HEK293 (cell line): ENCODE measurements at regions not wholly inside any gene's neighbourhood (a gene's known extent, or its start where the extent isn't known, plus 50 kb on each side); places are given as distances from the start of the nearest gene placed in this dataset.

Source experiments
- CTCF ChIA-PET: fragments of 350-600 bp; formaldehyde crosslinking; extraction: SDS; loops from one replicate; lab custom pipeline; 2021; ENCODE audit warnings: antibody characterized with exemption; lab: Yijun Ruan, JAX
- POLR2A ChIA-PET: fragments of 300-600 bp; formaldehyde crosslinking; extraction: SDS; loops from one replicate; lab custom pipeline; 2020; ENCODE audit warnings: antibody characterized with exemption, inconsistent platforms; lab: Yijun Ruan, JAX
- H3K27ac ChIP-seq: fragments of 200-500 bp; sonication (Bioruptor generic); 2 replicates; pipeline ENCODE4 v1.5.1; 2014; ENCODE audit warnings: low read depth, low read length, control low read depth, inconsistent platforms; ENCODE audit errors: extremely low read depth
- H3K36me3 ChIP-seq, 2 experiments: fragments of 200-500 bp in 1 of 2; sonication (Bioruptor generic) in 1 of 2; 1 replicate in 1 of 2; 2 replicates in 1 of 2; pipeline ENCODE4 v1.5.1; 2014 to 2017; ENCODE audit warnings: inconsistent platforms in 2 of 2, low read length in 2 of 2; ENCODE audit not compliant: control insufficient read depth in 2 of 2, insufficient read depth in 1 of 2
- H3K4me1 ChIP-seq: fragments of 200-500 bp; sonication (Bioruptor generic); 2 replicates; pipeline ENCODE4 v1.5.1; 2014; ENCODE audit warnings: mild to moderate bottlenecking, low read length, inconsistent platforms; ENCODE audit not compliant: control insufficient read depth, insufficient read depth
- H3K4me3 ChIP-seq: 2 replicates; pipeline ENCODE4 v1.5.1; 2011; ENCODE audit warnings: low read depth, mild to moderate bottlenecking, control low read depth, low read length, moderate library complexity
- H3K9me3 ChIP-seq: fragments of 200-500 bp; sonication (Bioruptor generic); 2 replicates; pipeline ENCODE4 v1.5.1; 2014; ENCODE audit warnings: low read depth, low read length, inconsistent platforms; ENCODE audit not compliant: control insufficient read depth, insufficient read depth
- FEZF1 ChIP-seq: fragments of 450-650 bp; formaldehyde crosslinking; IDR thresholded peaks from 2 replicates; pipeline ENCODE4 v1.5.1; 2016; ENCODE audit warnings: missing biosample characterization, missing genetic modification characterization
- OSR2 ChIP-seq: fragments of 450-650 bp; formaldehyde crosslinking; IDR thresholded peaks from 2 replicates; pipeline ENCODE4 v1.5.1; 2016; ENCODE audit warnings: missing biosample characterization, missing genetic modification characterization
- RBAK ChIP-seq: fragments of 450-650 bp; formaldehyde crosslinking; IDR thresholded peaks from 2 replicates; pipeline ENCODE4 v1.5.1; 2016; ENCODE audit warnings: missing biosample characterization, missing genetic modification characterization
- SALL2 ChIP-seq: fragments of 450-650 bp; formaldehyde crosslinking; IDR thresholded peaks from 2 replicates; pipeline ENCODE4 v1.5.0; 2017; ENCODE audit warnings: missing biosample characterization, mild to moderate bottlenecking, missing genetic modification characterization, borderline replicate concordance
- SP2 ChIP-seq: fragments of 450-650 bp; formaldehyde crosslinking; IDR thresholded peaks from 2 replicates; pipeline ENCODE4 v1.5.1; 2016; ENCODE audit warnings: missing biosample characterization, missing genetic modification characterization
- ZFP3 ChIP-seq: fragments of 450-650 bp; formaldehyde crosslinking; IDR thresholded peaks from 2 replicates; pipeline ENCODE4 v1.5.1; 2016; ENCODE audit warnings: low read depth, missing biosample characterization, missing genetic modification characterization
- ZFP41 ChIP-seq: fragments of 450-650 bp; formaldehyde crosslinking; IDR thresholded peaks from 2 replicates; pipeline ENCODE4 v1.5.1; 2016; ENCODE audit warnings: missing biosample characterization, missing genetic modification characterization, borderline replicate concordance
- ZFP69B ChIP-seq: fragments of 450-650 bp; formaldehyde crosslinking; IDR thresholded peaks from 2 replicates; pipeline ENCODE4 v1.5.1; 2016; ENCODE audit warnings: missing biosample characterization, missing genetic modification characterization
- ZNF114 ChIP-seq: fragments of 450-650 bp; formaldehyde crosslinking; IDR thresholded peaks from 2 replicates; pipeline ENCODE4 v1.5.0; 2017; ENCODE audit warnings: missing biosample characterization, missing genetic modification characterization
- ZNF169 ChIP-seq: fragments of 450-650 bp; formaldehyde crosslinking; IDR thresholded peaks from 2 replicates; pipeline ENCODE4 v1.5.1; 2016; ENCODE audit warnings: missing biosample characterization, missing genetic modification characterization
- ZNF175 ChIP-seq: fragments of 450-650 bp; formaldehyde crosslinking; IDR thresholded peaks from 2 replicates; pipeline ENCODE4 v1.5.1; 2016; ENCODE audit warnings: missing biosample characterization, missing genetic modification characterization
- ZNF202 ChIP-seq: fragments of 450-650 bp; formaldehyde crosslinking; IDR thresholded peaks from 2 replicates; pipeline ENCODE4 v1.5.1; 2016; ENCODE audit warnings: missing biosample characterization, missing genetic modification characterization, borderline replicate concordance
- ZNF248 ChIP-seq: fragments of 450-650 bp; formaldehyde crosslinking; IDR thresholded peaks from 2 replicates; pipeline ENCODE4 v1.5.1; 2017; ENCODE audit warnings: missing biosample characterization, missing genetic modification characterization
- ZNF302 ChIP-seq: fragments of 450-650 bp; formaldehyde crosslinking; IDR thresholded peaks from 2 replicates; pipeline ENCODE4 v1.5.1; 2016; ENCODE audit warnings: missing biosample characterization, missing genetic modification characterization, low read depth
- ZNF341 ChIP-seq: fragments of 450-650 bp; formaldehyde crosslinking; IDR thresholded peaks from 2 replicates; pipeline ENCODE4; 2016; ENCODE audit warnings: low read depth, missing biosample characterization, missing genetic modification characterization
- ZNF391 ChIP-seq: fragments of 450-650 bp; formaldehyde crosslinking; IDR thresholded peaks from 2 replicates; pipeline ENCODE4 v1.5.1; 2016; ENCODE audit warnings: low read depth, missing biosample characterization, missing genetic modification characterization, borderline replicate concordance
- ZNF423 ChIP-seq: fragments of 450-650 bp; formaldehyde crosslinking; IDR thresholded peaks from 2 replicates; pipeline ENCODE4 v1.5.1; 2016; ENCODE audit warnings: missing biosample characterization, missing genetic modification characterization
- ZNF48 ChIP-seq: fragments of 450-650 bp; formaldehyde crosslinking; IDR thresholded peaks from 2 replicates; pipeline ENCODE4 v1.5.1; 2016; ENCODE audit warnings: missing biosample characterization, missing genetic modification characterization
- ZNF521 ChIP-seq: fragments of 450-650 bp; formaldehyde crosslinking; IDR thresholded peaks from 2 replicates; pipeline ENCODE4 v1.5.1; 2017; ENCODE audit warnings: missing biosample characterization, mild to moderate bottlenecking, missing genetic modification characterization
- ZNF585B ChIP-seq: fragments of 450-650 bp; formaldehyde crosslinking; IDR thresholded peaks from 2 replicates; pipeline ENCODE4 v1.5.1; 2016; ENCODE audit warnings: missing biosample characterization, missing genetic modification characterization
- ZNF621 ChIP-seq: fragments of 450-650 bp; formaldehyde crosslinking; IDR thresholded peaks from 2 replicates; pipeline ENCODE4 v1.5.1; 2017; ENCODE audit warnings: missing biosample characterization, missing genetic modification characterization
- ZNF658 ChIP-seq: fragments of 450-650 bp; formaldehyde crosslinking; IDR thresholded peaks from 2 replicates; pipeline ENCODE4; 2016; ENCODE audit warnings: missing biosample characterization, missing genetic modification characterization
- ZNF76 ChIP-seq: fragments of 450-650 bp; formaldehyde crosslinking; IDR thresholded peaks from 2 replicates; pipeline ENCODE4; 2016; ENCODE audit warnings: low read depth, missing biosample characterization, missing genetic modification characterization, borderline replicate concordance
- ZNF791 ChIP-seq: fragments of 450-650 bp; formaldehyde crosslinking; IDR thresholded peaks from 2 replicates; pipeline ENCODE4 v1.5.1; 2016; ENCODE audit warnings: missing biosample characterization, missing genetic modification characterization
- ZXDB ChIP-seq: fragments of 450-650 bp; formaldehyde crosslinking; IDR thresholded peaks from 2 replicates; pipeline ENCODE4 v1.5.1; 2016; ENCODE audit warnings: missing biosample characterization, missing genetic modification characterization
- TF ChIP-seq, protein P1 (sequence below): fragments of 450-650 bp; formaldehyde crosslinking; IDR thresholded peaks from 2 replicates; pipeline ENCODE4 v1.5.1; 2016; ENCODE audit warnings: missing biosample characterization, missing genetic modification characterization
- TF ChIP-seq, protein P2 (sequence below): sonication (generic); formaldehyde crosslinking; IDR thresholded peaks from 2 replicates; pipeline ENCODE4 v1.8.1; 2022; ENCODE audit warnings: mild to moderate bottlenecking, moderate library complexity, missing genetic modification reagents
- TF ChIP-seq, protein P3 (sequence below): fragments of 450-650 bp; formaldehyde crosslinking; IDR thresholded peaks from 2 replicates; pipeline ENCODE4 v1.5.1; 2017; ENCODE audit warnings: missing biosample characterization, missing genetic modification characterization
- TF ChIP-seq, protein P4 (sequence below): fragments of 450-650 bp; formaldehyde crosslinking; IDR thresholded peaks from 2 replicates; pipeline ENCODE4 v1.5.1; 2016; ENCODE audit warnings: missing biosample characterization, missing genetic modification characterization, low read depth
- TF ChIP-seq, protein P5 (sequence below): fragments of 450-650 bp; formaldehyde crosslinking; IDR thresholded peaks from 2 replicates; pipeline ENCODE4 v1.5.1; 2016; ENCODE audit warnings: missing biosample characterization, missing genetic modification characterization

DNA sequence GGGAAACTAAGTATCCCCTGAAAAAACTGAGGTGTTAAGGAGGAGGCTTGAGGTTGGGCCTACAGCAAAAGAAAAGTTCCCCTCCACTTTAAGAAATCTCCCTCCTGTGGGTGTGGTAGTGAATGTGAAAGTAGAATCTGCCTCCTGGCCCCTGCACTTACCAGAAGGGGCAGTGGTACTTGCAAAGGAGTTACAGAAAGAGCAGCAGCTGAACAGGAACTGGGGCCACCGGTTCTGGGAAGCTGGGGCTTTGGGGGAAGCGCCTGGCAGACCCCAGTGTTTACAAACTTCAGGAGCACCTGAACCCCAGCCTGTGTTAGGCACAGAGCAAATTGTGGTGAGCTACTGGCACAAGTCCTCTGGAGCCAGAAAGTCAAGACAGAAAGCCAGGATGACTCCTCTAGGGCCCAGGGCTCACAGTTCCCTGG lies 250.2 kb upstream of the FGGY start (continued):
- TF ChIP-seq, protein P1, sequence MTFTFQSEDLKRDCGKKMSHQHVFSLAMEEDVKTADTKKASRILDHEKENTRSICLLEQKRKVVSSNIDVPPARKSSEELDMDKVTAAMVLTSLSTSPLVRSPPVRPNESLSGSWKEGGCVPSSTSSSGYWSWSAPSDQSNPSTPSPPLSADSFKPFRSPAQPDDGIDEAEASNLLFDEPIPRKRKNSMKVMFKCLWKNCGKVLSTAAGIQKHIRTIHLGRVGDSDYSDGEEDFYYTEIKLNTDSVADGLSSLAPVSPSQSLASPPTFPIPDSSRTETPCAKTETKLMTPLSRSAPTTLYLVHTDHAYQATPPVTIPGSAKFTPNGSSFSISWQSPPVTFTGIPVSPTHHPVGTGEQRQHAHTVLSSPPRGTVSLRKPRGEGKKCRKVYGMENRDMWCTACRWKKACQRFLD (tag by site-specific recombination) = no peak
- TF ChIP-seq, protein P2, sequence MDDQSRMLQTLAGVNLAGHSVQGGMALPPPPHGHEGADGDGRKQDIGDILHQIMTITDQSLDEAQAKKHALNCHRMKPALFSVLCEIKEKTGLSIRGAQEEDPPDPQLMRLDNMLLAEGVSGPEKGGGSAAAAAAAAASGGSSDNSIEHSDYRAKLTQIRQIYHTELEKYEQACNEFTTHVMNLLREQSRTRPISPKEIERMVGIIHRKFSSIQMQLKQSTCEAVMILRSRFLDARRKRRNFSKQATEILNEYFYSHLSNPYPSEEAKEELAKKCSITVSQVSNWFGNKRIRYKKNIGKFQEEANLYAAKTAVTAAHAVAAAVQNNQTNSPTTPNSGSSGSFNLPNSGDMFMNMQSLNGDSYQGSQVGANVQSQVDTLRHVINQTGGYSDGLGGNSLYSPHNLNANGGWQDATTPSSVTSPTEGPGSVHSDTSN = no peak
- no peak for TF ChIP-seq OSR2 (tag by site-specific recombination)

DNA sequence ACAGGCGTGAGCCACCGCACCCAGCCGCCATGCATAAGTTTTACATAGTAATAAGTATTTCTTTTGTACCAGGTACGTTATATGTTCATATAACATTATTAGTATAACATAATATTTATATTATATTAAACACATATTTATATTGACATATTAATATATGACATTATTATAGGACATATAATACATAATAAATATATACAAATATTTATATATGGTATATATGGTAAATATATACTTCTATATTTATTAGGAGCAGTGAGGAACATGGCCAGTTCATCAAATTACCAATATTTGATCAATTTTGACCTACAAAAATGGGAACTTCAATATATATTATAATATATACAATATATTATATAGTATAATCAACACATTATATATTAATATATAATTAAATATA lies 245.9 kb upstream of the FGGY start:
- Histone ChIP-seq H3K4me1 (no peaks in the 10 kb centered on the region; the same call in 1 of the 2 replicates), H3K9me3 (no peaks in the 10 kb centered on the region), H3K4me3 (no peak overlapping the region), H3K36me3 (no peaks in the 10 kb centered on the region), H3K27ac (no peak overlapping the region)
- TF ChIP-seq ZNF248 (tag by site-specific recombination) = no peak
- TF ChIP-seq, protein P3, sequence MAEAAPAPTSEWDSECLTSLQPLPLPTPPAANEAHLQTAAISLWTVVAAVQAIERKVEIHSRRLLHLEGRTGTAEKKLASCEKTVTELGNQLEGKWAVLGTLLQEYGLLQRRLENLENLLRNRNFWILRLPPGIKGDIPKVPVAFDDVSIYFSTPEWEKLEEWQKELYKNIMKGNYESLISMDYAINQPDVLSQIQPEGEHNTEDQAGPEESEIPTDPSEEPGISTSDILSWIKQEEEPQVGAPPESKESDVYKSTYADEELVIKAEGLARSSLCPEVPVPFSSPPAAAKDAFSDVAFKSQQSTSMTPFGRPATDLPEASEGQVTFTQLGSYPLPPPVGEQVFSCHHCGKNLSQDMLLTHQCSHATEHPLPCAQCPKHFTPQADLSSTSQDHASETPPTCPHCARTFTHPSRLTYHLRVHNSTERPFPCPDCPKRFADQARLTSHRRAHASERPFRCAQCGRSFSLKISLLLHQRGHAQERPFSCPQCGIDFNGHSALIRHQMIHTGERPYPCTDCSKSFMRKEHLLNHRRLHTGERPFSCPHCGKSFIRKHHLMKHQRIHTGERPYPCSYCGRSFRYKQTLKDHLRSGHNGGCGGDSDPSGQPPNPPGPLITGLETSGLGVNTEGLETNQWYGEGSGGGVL = no peak
- TF ChIP-seq ZNF585B = no peak
- no peak for TF ChIP-seq ZNF423 (tag by site-specific recombination)
- TF ChIP-seq ZNF791 = no peak
- TF ChIP-seq RBAK (tag by site-specific recombination) = no peak
- TF ChIP-seq SALL2 = no peak
- TF ChIP-seq ZNF48 = no peak
- TF ChIP-seq ZFP41 (tag by site-specific recombination) = no peak
- no peak for TF ChIP-seq ZNF76 (tag by site-specific recombination)
- TF ChIP-seq ZFP3 (tag by site-specific recombination) = no peak
- TF ChIP-seq, protein P4, sequence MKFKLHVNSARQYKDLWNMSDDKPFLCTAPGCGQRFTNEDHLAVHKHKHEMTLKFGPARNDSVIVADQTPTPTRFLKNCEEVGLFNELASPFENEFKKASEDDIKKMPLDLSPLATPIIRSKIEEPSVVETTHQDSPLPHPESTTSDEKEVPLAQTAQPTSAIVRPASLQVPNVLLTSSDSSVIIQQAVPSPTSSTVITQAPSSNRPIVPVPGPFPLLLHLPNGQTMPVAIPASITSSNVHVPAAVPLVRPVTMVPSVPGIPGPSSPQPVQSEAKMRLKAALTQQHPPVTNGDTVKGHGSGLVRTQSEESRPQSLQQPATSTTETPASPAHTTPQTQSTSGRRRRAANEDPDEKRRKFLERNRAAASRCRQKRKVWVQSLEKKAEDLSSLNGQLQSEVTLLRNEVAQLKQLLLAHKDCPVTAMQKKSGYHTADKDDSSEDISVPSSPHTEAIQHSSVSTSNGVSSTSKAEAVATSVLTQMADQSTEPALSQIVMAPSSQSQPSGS = no peak
- no peak for TF ChIP-seq ZNF621 (tag by site-specific recombination)
- no peak for TF ChIP-seq ZFP69B (tag by site-specific recombination)
- ChIA-PET CTCF (no interaction called here), POLR2A (no interaction called here)

DNA sequence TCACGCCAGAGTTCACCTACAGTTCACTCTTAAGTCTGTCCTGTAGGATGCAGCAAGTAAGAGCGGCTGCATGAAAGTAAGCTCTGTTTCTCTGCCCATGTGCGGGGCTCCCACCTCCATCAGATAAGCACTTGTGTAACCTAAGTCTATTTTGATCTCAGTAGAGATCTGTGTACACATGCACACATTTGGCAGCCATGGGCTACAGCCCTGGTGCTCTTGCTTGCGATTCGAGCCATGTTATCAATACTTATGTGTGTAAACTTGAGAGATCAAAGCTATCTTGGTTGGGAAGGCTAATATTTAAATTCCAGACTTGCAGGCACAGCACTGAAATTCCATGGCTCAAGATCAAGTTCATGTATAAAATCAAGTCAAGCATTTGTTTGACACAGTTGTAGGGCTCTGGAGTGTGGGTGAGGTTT lies 244.7 kb upstream of the FGGY start:
- H3K4me3 ChIP-seq = no peak overlapping the region
- H3K9me3 ChIP-seq = no peaks in the 10 kb centered on the region
- CTCF ChIA-PET = interaction anchor here (0.6 kb wide), 1 partner anchor 252 kb away, joined by 3 read pairs; no protein-coding TSS in a partner anchor
- H3K4me1 ChIP-seq = no peaks in the 10 kb centered on the region; the same call in 1 of the 2 replicates
- no peaks in the 10 kb centered on the region for H3K36me3 ChIP-seq
- H3K27ac ChIP-seq = no peak overlapping the region
- POLR2A ChIA-PET = no interaction called here
- TF ChIP-seq FEZF1 (tag by site-specific recombination) (no peak), ZNF521 (tag by site-specific recombination) (no peak), ZNF302 (no peak), SP2 (tag by site-specific recombination) (no peak), ZNF114 (tag by site-specific recombination) (no peak), ZNF175 (no peak), ZXDB (no peak), ZNF341 (tag by site-specific recombination) (no peak), ZNF391 (no peak), ZNF202 (tag by site-specific recombination) (no peak), ZNF658 (no peak), ZNF169 (tag by site-specific recombination) (no peak)
- TF ChIP-seq, protein P5, sequence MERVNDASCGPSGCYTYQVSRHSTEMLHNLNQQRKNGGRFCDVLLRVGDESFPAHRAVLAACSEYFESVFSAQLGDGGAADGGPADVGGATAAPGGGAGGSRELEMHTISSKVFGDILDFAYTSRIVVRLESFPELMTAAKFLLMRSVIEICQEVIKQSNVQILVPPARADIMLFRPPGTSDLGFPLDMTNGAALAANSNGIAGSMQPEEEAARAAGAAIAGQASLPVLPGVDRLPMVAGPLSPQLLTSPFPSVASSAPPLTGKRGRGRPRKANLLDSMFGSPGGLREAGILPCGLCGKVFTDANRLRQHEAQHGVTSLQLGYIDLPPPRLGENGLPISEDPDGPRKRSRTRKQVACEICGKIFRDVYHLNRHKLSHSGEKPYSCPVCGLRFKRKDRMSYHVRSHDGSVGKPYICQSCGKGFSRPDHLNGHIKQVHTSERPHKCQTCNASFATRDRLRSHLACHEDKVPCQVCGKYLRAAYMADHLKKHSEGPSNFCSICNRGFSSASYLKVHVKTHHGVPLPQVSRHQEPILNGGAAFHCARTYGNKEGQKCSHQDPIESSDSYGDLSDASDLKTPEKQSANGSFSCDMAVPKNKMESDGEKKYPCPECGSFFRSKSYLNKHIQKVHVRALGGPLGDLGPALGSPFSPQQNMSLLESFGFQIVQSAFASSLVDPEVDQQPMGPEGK (tag by site-specific recombination) = no peak
